ENCODE measurements at regions not wholly inside any gene's neighbourhood (a gene's known extent, or its start where the extent isn't known, plus 50 kb on each side); places are given as distances from the start of the nearest gene placed in this dataset.

DNA sequence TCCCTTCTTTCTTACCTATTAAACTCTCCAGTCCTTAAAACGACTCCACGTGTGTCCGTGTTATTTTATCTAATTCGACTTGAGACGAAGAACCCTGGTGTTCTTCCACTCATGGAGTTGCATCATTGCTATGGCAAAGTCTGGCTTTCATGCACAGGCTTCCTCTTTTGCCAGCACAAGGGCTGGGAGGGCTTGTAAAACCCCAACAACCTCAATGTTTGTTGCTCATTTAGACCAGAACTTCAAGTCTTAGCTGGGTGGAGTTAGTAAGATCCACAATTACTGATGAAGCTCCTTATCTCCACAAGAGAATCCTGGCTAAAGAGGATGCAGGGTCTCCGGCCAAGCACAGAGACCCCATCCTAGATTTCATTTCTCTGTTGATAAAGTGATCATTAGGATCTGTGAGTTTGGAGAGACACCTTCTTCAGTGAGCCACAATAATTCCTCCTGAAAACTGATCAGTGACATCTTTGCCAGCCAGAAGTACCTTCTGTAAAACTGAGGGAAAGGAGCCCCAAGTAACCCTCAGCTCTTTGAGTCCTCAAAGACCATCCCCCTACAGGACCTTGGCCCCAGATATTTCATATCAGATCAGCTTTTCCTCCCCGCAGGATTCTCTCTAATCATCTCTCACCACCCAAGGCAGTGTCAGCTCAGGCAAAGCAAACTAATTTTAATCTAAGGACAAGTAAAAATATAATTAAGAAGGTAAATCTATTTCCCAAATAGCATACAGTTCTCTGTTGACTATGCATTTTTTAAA is 514.6 kb downstream of the FUT8 start:
- TF ChIP-seq CEBPB (IDR thresholded peaks at IDR 0.05; ENCODE audit: low read depth, low read length) = no peak
- TF ChIP-seq, protein P1, sequence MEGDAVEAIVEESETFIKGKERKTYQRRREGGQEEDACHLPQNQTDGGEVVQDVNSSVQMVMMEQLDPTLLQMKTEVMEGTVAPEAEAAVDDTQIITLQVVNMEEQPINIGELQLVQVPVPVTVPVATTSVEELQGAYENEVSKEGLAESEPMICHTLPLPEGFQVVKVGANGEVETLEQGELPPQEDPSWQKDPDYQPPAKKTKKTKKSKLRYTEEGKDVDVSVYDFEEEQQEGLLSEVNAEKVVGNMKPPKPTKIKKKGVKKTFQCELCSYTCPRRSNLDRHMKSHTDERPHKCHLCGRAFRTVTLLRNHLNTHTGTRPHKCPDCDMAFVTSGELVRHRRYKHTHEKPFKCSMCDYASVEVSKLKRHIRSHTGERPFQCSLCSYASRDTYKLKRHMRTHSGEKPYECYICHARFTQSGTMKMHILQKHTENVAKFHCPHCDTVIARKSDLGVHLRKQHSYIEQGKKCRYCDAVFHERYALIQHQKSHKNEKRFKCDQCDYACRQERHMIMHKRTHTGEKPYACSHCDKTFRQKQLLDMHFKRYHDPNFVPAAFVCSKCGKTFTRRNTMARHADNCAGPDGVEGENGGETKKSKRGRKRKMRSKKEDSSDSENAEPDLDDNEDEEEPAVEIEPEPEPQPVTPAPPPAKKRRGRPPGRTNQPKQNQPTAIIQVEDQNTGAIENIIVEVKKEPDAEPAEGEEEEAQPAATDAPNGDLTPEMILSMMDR (conservative IDR thresholded peaks at IDR 0.05; ENCODE audit: low read depth, low read length) = no peak
- no peak for TF ChIP-seq FOS (IDR thresholded peaks at IDR 0.05; ENCODE audit: low read depth, low read length)
- no peak for TF ChIP-seq POLR2A (IDR thresholded peaks at IDR 0.05; ENCODE audit: low read depth, low read length)
- TF ChIP-seq RAD21 (IDR thresholded peaks at IDR 0.05; ENCODE audit: low read length) = no peak
- TF ChIP-seq BHLHE40 (IDR thresholded peaks at IDR 0.05; ENCODE audit: low read depth, low read length) = no peak
- no peak for TF ChIP-seq MAFK (IDR thresholded peaks at IDR 0.05; ENCODE audit: low read depth, low read length)
- TF ChIP-seq MAZ (IDR thresholded peaks at IDR 0.05; ENCODE audit: borderline replicate concordance, low read depth, low read length) = no peak
- no peak for TF ChIP-seq MXI1 (IDR thresholded peaks at IDR 0.05; ENCODE audit: borderline replicate concordance, low read depth, low read length)
- no peak for TF ChIP-seq CHD1 (IDR thresholded peaks at IDR 0.05; ENCODE audit: low read depth, low read length)
- TF ChIP-seq RCOR1 (IDR thresholded peaks at IDR 0.05; ENCODE audit: insufficient replicate concordance, low read length) = no peak
